HG03139 (cell line): ENCODE measurements at regions not wholly inside any gene's neighbourhood (a gene's known extent, or its start where the extent isn't known, plus 50 kb on each side); places are given as distances from the start of the nearest gene placed in this dataset.

Experiments used
- ATAC-seq: cut with Tn5 transposase; IDR thresholded peaks from one replicate; pipeline ENCODE4 v1.9.1; 2021; ENCODE audit not compliant: unreplicated experiment

DNA sequence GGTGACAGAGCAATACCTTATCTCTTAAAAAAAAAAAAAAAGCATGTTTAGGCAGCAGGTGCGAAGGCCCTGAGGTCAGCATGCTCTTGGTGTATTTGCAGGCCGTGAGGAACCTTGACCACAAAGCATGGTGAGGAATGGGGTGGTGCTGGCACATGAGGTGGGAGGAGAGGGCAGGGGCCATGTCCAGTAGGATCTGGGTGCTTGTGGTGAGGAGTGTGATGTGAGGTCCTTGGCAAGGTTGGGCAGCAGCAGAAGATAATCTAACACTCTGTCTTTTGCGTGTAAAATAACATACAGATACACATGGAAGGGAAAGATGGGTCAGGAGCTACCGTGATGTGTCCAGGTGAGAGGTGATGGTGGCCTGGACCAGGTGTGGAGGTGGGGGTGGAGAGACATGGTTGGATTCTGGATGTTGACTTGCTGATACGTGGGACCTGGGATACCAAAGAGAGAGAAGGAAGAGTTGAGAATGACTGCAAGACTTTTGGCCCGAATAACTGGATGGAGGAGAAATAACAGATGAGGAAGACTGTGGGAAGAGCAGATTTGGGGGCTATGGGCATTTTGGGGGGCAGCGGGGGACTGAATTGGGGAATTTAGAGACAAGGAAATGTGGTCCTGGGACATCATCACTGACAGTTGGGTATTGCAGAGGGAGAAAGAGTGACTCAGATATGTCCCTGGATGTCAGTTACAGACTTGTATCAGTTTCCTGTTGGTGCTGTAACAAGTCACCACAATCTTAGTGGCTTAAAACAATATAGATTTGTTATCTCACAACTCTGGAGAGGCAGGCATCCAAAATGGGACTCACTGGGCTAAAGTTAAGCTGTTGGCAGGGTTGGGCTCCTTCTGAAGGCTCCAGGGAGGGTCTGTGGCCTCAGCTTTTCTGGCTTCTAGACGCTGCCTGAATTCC lies 274.9 kb downstream of the HAPSTR1 start:
- ATAC-seq, result no peak

DNA sequence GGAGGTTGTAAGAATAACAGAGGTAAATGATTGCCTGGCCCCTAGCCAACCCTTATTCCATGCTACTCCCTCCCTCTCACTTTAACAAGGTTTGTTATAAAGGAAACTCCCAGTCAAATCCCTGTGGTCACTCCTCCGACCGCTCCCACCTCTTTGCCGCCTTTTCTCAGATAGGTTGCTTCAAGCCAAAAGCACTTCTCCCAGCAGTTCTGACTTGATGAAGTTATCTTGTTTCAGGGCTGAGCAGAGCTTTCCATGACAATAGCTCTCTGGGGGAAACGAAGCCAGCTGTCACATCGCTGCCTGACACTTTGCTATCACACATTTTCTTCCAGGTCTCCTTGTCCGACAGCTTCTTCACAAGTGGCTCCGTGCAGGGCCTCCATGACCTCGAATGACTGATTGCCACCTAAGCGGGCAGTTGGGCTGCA lies 278.6 kb downstream of the HAPSTR1 start:
- ATAC-seq, result no peak

DNA sequence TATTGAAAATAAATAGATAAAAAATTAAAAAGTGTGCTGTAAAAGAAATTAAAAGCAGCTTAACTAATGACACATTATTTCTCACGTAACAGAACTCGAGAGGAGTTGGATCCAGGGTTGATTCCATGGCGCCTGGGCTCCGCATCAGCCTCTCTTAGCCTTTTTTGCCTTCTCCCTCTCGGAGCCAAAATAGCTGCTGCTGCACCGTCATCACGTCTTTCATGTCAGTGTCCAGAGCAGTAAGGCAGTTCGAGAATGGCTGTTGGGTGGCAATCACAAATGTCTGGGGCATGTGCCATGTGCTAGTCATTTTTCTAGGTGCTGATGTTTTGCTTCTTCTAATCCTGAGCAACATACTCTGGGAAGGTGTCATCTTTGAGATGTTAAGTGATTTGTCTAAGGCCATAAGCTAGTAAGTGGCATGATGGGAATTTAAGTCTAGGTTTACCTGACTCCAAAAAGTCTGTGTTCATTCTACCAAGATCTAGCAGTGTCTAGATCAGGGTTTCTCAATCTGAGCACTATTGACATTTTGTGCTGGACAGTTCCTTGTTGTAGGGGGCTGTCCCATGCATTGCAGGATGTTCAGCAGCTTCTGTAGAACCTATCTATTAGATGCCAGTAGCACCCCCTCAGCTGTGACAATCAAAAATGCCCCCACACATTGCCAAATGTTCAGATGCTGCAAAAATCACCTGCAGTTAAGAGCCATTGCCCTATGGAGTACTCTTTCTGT lies 280.4 kb downstream of the HAPSTR1 start:
- no peak for ATAC-seq

DNA sequence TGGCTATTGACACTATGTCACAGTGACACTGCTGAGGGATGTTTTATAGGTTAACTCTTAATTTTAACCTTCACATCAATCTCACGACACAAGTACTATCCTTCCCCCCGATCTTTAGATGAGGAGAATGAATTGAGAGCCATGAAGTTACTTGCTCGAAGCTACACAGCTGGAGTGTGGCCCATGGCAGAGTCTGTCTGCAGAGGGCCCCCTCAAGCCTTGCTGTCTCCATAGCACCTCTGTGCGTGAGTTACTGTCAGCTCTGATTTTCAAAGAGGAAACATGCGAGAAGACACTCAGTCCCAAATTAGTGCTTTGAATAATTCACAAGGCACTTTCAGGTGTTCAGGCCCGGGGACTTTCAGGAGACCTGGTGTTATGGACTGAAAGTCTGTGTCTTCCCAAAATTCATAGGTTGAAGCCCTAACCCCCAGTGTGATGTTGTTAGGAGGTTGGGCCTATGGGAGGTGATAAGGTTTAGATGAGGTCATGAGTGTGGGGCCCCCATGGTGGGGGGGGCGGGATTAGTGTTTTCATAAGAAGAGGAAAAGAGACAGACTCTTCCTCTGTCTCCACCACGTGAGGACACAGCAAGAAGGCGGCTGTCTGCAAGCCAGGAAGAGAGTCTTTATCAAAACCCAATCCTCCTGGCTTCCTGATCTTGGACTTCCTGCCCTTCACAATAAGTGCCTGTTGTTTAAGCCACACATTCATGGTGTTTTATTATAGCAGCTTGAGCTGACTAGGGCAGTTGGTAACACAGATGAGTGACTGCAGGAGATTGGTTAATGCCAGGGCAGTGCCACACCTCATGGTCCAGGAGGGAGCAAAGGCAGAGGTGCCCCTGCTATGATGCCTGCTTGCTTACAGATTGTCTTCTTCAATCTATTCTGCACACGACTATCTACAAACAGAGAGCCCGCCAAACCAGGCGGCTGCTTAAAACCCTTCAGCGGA lies 281.8 kb downstream of the HAPSTR1 start:
- no peak for ATAC-seq

DNA sequence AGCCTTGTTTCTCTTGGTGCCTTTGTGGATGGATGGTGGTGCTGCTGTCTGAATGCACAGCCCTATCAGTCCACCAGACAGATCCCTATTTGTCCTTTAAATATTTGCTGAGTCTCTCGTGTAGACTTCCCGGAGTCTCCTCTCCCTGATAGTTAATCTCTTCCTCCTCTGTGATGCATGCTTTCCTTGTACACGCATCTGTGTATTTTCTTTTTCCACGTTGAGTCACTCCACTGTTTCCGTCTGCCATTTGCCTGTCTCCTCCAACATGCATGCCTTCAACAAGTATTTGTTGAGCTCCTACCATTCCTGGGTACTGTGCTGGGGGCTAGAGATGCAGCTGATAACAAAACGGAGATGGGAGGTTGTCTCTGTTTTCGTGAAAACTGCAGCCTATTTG lies 282.6 kb downstream of the HAPSTR1 start:
- no peak for ATAC-seq

DNA sequence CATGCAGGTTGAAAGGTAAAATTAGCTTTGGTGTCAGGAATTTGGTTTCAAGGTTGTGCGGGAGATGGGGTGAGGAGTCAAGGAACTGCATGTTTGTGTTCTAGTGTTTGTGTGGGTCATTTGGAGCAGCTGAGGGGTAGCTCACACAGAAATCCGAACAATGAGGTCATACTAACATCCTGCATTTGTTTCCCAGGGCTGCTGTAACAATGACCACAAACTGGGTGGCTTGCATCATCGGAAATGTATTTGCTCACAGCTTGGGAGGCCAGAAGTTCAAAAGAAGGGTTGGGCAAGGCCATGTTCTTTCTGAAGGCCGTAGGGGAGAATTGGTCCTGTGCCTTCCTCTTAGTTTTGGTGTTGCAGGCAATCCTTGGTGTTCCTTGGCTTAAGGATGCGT lies 287.4 kb downstream of the HAPSTR1 start:
- no peak for ATAC-seq

DNA sequence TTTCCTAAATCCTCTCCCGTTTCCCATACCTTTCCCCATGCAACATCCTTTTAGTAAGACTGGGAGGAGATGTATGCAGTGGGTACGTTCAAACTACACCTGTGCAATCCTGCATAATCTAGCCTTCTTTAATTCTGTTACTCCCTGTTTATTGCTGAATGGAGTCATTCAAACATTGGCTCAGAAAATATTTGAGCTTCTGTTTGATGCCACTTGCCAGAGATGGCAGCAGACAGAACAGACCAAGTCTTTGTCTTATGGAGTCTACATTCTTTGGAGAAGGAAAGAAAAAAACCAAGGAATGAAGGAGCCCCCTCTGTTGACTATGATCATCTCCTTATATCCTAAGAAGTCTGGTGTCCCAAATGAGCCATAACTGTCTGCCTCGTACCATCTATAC lies 288.8 kb downstream of the HAPSTR1 start:
- no peak for ATAC-seq

DNA sequence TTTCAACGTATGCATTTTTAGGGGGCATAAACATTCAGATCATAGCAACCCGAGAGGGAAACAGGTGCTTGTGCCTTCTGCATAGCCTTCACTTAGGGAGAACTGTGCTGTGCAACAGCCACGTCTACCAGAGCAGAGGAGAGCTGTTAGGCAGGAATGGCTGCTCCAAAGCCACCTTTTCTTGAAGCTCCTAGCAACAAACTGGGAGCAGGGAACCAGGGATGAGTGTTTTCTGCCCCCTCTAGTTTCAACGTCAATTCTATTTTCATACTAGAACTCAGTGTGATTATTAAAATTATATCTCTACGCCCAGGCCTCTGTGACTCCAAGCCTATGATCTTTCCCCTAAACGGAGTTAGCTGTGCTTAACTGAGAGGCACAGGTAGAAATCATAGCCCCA lies 290.0 kb downstream of the HAPSTR1 start:
- no peak for ATAC-seq

DNA sequence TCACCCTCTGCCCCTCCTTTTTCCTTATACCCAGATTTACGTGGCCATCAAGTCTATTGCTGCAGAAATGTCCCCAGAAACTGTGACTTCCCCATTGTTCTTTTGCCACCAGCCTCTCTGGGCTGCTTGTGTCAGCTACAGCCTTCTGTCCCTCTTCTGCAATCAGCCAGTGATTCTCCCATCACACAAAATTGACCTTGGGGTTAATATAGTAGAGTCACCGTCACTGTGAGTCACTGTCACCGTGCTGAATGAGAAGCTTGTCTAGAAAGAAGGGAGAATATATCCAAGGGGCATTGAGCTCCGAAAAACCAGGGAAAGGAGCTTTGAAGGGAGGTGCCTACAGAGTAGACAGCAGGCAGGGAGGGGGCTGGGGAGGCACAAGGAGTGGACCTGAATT lies 290.5 kb downstream of the HAPSTR1 start:
- ATAC-seq, result no peak

DNA sequence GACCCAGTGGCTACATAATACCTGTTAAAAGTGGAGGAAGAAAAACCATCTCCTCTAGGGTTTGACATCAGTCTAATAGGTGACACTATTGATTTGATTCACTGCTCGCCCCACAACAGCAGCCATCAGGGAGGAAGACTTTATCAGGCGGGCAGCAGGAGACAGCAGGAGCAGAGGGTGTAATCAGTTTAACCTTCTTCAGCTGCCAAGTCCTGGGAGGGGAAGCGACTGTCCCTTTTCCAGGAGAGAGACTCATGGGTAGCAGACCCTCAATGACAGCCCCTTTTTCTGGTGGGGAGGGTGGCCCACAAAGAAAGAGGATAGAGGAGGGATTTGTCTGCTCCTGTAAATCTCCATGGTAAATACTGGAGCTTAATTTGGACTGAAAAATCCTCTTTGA lies 291.8 kb downstream of the HAPSTR1 start:
- ATAC-seq, result no peak

DNA sequence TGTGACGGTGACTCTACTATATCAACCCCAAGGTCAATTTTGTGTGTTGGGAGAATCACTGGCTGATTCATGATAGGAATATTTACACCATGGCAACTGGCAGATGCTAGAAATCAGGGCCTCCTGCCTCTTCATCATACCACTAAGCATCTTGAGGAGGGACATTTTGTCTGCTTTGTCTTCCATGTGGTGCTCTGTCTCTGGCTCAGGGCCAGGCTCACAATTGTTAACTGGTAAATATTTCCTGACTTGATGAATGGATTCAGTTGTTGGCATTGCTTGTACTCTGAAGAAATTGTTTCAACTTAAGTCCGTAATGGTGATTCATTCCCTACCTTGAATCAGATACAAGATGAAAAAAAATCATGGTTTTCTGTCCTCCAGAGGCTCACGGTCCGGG lies 292.7 kb downstream of the HAPSTR1 start:
- ATAC-seq, result no peak

DNA sequence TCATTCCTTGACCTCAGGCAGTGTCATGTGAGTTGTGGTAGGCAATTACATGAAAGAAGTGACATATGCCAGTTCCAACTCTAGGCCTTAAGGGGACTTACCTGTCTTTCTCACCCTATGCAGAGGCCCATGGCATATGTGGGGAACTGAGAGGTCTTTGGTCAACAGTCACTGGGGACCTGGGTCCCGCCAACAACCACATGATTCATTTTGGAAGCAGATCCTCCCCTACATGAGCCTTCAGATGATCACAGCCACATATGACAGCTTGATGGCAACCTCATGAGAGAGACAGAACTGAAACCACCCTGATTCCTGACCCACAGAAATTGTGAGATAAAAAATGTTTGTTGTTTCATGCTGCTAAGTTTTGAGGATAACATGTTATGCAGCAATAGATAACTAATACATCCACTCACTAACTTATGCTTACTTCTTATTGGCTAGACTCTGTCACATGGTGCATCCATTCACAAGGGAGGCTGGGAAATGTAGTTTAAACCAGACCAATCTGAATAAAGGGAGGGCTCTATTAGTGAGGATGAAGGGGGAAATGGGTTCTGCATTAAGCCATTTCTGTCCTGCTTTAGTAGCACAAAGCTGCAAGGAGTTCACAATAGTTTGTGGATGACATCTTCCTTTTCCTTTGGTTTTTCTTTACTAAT lies 298.2 kb downstream of the HAPSTR1 start:
- ATAC-seq, result no peak

DNA sequence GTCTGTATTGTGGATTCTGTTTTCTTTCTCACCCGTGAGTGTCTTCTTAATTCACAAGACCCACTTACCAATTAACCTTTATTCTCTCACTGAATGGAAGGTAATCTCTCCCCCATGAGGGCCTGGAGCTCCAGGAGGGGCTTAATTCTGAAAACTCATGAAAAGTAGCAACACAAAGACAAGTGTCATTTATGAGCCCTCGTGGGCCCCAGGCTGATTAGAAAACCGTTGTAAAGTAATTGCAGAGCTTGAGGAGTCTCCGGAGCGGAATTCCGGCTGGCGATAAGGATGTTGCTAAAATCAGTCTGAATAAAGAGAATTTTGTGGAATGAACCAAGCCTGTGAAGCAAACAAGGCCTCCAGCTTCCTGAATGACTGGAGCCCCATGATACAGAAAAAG lies 301.5 kb downstream of the HAPSTR1 start:
- ATAC-seq, result no peak

DNA sequence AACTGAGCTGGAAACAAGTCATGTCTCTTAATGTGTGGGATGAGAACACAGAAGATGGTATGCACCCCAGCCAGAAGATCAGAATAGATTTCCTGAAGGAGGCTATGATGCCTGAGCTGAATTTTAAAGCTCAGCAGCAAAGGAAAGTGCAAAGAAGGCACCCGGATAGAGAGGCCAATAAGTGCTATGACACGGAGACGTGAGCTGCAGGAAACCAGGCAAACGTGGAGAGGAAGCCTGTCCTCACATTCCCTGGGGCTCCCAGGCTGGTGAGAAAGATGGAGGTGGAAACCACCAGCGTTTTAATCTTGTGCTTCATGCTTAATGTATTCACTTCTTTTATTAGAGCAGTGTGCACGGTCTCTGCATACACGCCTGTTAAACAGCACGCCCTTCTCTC lies 302.1 kb downstream of the HAPSTR1 start:
- no peak for ATAC-seq

DNA sequence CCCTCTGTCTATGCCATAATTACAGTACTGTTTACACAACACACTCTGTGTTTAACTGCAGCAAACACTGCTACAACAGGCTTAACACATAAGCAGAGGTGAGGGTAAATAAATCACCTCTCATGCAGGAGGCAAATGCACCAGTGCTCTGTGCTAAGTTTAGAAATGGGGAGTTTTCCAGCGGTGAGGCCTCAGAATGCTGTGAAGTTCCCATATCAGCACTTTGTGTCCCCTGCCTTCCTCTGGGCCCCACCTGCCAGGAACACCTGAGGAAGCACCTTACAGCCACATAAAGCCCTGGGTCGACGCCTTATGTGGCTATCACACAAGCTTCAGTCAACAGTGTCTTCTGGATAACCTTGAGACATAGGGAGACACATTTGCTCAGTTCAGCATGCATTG lies 304.5 kb downstream of the HAPSTR1 start:
- no peak for ATAC-seq

DNA sequence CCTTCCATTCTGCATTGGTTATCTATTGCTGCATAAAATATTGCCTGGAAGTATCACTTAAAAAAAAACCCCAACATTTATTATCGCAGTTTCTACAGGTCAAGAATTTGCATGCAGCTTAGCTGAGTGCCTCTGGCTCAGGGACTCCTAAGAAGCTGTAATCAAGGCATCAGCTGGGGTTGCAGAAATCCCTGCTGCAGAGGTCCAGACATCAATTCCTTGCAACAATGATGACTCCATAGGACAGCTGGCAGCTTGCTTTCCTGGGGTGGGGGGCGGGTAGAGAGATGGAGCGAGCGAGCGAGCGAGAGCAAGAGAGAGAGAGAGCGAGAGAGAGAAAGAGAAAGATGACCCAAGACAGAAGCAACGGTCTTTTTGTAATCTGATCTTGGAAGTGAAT lies 308.1 kb downstream of the HAPSTR1 start:
- ATAC-seq, result no peak

DNA sequence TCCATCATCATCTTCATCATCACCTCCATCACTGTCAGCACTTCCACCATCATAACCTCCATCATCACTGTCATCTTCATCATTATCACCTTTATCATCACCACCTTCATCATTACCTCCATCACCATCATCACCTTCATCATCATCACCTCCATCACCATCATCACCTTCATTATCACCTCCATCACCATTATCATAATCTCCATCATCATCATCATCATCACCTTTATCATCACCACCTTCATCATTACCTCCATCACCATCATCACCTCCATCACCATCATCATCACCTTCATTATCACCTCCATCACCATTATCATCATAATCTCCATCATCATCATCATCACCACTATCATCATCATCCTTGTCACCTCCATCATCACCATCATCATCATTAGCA lies 309.7 kb downstream of the HAPSTR1 start:
- no peak for ATAC-seq

DNA sequence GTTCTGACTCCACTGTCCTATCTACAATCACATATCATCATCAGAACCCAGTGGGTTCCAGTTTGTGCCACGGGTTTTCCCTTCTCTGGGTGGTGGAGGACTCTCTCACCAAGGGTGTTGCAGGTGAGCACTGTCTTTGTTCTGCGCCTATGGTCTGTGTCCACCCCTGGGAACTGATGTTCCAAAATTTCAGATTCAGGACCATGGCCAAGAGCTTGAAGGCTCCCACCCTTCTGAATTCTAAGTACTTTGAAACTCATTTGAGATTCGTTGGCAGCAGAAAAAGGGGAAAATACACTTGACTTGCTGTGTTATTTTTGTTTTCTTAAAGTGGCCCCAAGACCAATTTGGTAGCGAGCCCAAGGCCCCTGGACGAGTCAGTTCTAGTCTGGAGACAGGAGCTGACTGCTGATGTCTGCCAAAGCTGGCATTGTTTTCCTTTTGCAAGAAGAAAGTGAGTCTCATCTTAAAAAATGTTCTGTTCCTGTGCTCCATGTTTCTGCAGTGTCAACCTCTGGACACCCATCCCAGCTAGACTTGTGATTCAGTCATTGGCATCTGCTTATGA lies 310.9 kb downstream of the HAPSTR1 start:
- no peak for ATAC-seq

DNA sequence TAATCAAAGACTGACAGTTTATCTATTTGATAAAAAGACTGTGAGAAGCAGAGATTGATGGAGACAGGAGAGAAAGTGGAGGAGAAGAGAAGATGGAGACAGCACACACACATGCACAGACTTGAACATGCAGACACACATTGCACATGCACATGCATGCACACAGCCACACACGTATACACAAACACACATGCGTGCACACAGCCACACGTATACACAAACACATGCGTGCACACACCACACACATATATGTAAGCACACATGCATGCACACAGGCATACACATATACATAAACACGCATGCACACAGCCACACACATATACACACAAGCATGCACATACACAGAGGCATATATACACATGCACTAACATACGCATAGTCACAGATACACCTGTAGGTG lies 313.4 kb downstream of the HAPSTR1 start:
- no peak for ATAC-seq

DNA sequence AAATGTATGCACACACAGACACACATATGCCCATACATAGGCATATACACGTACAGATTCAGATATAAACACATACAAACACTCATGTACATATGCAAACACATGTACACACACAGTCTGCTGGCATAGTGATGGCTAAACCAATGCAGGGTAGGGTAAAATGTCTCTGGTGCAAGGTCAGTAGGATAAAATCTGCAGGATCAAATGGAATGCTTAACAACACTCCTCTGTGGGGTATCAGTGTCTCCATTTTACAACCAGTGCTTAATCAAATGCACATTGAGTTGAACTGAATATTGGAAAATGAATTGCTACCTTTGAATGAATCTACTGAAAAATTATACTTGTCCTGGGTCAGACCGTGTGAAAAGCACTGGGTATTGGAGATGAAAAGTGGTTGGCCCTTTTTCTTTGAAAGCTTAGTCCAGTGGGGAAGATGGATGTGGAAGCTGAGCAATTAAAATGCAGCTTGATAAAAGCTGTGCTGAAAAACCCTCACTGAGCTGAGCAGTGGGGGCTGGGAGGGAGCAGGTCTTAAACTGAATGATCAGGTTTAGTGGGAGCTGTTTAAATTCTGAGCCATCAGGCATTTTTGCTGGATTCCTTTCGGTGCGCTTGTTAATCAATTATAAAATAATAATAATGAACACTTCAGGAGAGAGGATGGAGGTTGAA lies 314.7 kb downstream of the HAPSTR1 start:
- no peak for ATAC-seq
